Activated naive CD8-positive, alpha-beta T cell treated with anti-CD3 and anti-CD28 coated beads, Interleukin-2, amount 50 U/mL, for 24 hours (primary cell): ENCODE measurements at regions not wholly inside any gene's neighbourhood (a gene's known extent, or its start where the extent isn't known, plus 50 kb on each side); places are given as distances from the start of the nearest gene placed in this dataset.

ENCODE experiments used
- ATAC-seq: fragments of 150-1000 bp; cut with Tn5 transposase; one replicate; pipeline ENCODE4 v1.10.0; 2021
- DNase-seq: peaks from one replicate; pipeline ENCODE4 v3.0.0; 2021
- H3K27ac Mint-ChIP-seq: one replicate; pipeline ENCODE4 v1.8.0; 2021; ENCODE audit warnings: mild to moderate bottlenecking, mixed read lengths
- H3K27me3 Mint-ChIP-seq: one replicate; pipeline ENCODE4 v1.8.0; 2021; ENCODE audit warnings: mixed read lengths
- H3K36me3 Mint-ChIP-seq: one replicate; pipeline ENCODE4 v1.8.0; 2021; ENCODE audit warnings: low read depth, mixed read lengths
- H3K4me1 Mint-ChIP-seq: one replicate; pipeline ENCODE4 v1.8.0; 2021; ENCODE audit warnings: mixed read lengths
- H3K4me3 Mint-ChIP-seq: one replicate; pipeline ENCODE4 v1.8.0; 2021; ENCODE audit warnings: mild to moderate bottlenecking, moderate library complexity, mixed read lengths
- H3K9me3 Mint-ChIP-seq: one replicate; pipeline ENCODE4 v1.8.0; 2021; ENCODE audit warnings: mixed read lengths

- H3K4me3 Mint-ChIP-seq: no peak overlapping the region
- peak overlapping the region; percentile 21 for H3K27ac Mint-ChIP-seq
- H3K27me3 Mint-ChIP-seq: no peaks in the 10 kb centered on the region
- ATAC-seq (peak; percentile 81), DNase-seq (no peak)
- peaks cover 1% of the 10 kb centered on the region for H3K36me3 Mint-ChIP-seq
- H3K9me3 Mint-ChIP-seq: peaks cover 12% of the 10 kb centered on the region
- peaks cover 17% of the 10 kb centered on the region for H3K4me1 Mint-ChIP-seq
Measured at GRCh38 chr3:102129760-102130608, 280.7 kb downstream of the NFKBIZ start.

GRCh38 chr3:102132370-102132769 is 283.1 kb downstream of the NFKBIZ start:
- H3K27me3 Mint-ChIP-seq: no peaks in the 10 kb centered on the region
- peaks cover 23% of the 10 kb centered on the region for H3K4me1 Mint-ChIP-seq
- H3K36me3 Mint-ChIP-seq: peaks cover 1% of the 10 kb centered on the region
- H3K27ac Mint-ChIP-seq: no peak overlapping the region
- H3K9me3 Mint-ChIP-seq: peaks cover 4% of the 10 kb centered on the region
- no peak overlapping the region for H3K4me3 Mint-ChIP-seq
- ATAC-seq (no peak), DNase-seq (no peak)

GRCh38 chr3:102133376-102133775 is 284.1 kb downstream of the NFKBIZ start:
- DNase-seq (no peak), ATAC-seq (no peak)
- Mint-ChIP-seq H3K27me3 (no peaks in the 10 kb centered on the region), H3K9me3 (peaks cover 4% of the 10 kb centered on the region), H3K27ac (no peak overlapping the region), H3K4me1 (peaks cover 23% of the 10 kb centered on the region), H3K4me3 (no peak overlapping the region), H3K36me3 (peaks cover 1% of the 10 kb centered on the region)

GRCh38 chr3:102135316-102135715 is 286.0 kb downstream of the NFKBIZ start:
- Mint-ChIP-seq H3K9me3 (peaks cover 4% of the 10 kb centered on the region), H3K27me3 (peaks cover 2% of the 10 kb centered on the region), H3K27ac (no peak overlapping the region), H3K4me3 (no peak overlapping the region), H3K36me3 (no peaks in the 10 kb centered on the region), H3K4me1 (peaks cover 13% of the 10 kb centered on the region)
- DNase-seq (no peak), ATAC-seq (no peak)

- no peak for DNase-seq
- peaks cover 4% of the 10 kb centered on the region for H3K9me3 Mint-ChIP-seq
- no peaks in the 10 kb centered on the region for H3K36me3 Mint-ChIP-seq
- peaks cover 2% of the 10 kb centered on the region for H3K27me3 Mint-ChIP-seq
- H3K27ac Mint-ChIP-seq: no peak overlapping the region
- peaks cover 6% of the 10 kb centered on the region for H3K4me1 Mint-ChIP-seq
- no peak overlapping the region for H3K4me3 Mint-ChIP-seq
- ATAC-seq: no peak
Measured at GRCh38 chr3:102136183-102136582, 286.9 kb downstream of the NFKBIZ start.

GRCh38 chr3:102140116-102140515 is 290.8 kb downstream of the NFKBIZ start:
- Mint-ChIP-seq H3K27me3 (peaks cover 8% of the 10 kb centered on the region), H3K4me1 (peaks cover 7% of the 10 kb centered on the region), H3K4me3 (no peak overlapping the region), H3K36me3 (no peaks in the 10 kb centered on the region), H3K9me3 (no peaks in the 10 kb centered on the region), H3K27ac (no peak overlapping the region)
- ATAC-seq (no peak), DNase-seq (no peak)

GRCh38 chr3:102141096-102141927 is 292.0 kb downstream of the NFKBIZ start:
- no peak overlapping the region for H3K27ac Mint-ChIP-seq
- H3K36me3 Mint-ChIP-seq: no peaks in the 10 kb centered on the region
- no peak overlapping the region for H3K4me3 Mint-ChIP-seq
- DNase-seq (no peak), ATAC-seq (no peak)
- peaks cover 10% of the 10 kb centered on the region for H3K27me3 Mint-ChIP-seq
- peaks cover 2% of the 10 kb centered on the region for H3K4me1 Mint-ChIP-seq
- no peaks in the 10 kb centered on the region for H3K9me3 Mint-ChIP-seq

GRCh38 chr3:102141928-102142239 is 292.6 kb downstream of the NFKBIZ start:
- Mint-ChIP-seq H3K4me1 (peaks cover 2% of the 10 kb centered on the region), H3K27ac (no peak overlapping the region), H3K27me3 (peaks cover 10% of the 10 kb centered on the region), H3K4me3 (no peak overlapping the region), H3K9me3 (no peaks in the 10 kb centered on the region), H3K36me3 (no peaks in the 10 kb centered on the region)
- no peak for ATAC-seq
- no peak for DNase-seq

GRCh38 chr3:102142379-102143060 is 292.3 kb upstream of the ZPLD1 start:
- H3K36me3 Mint-ChIP-seq: no peaks in the 10 kb centered on the region
- H3K27ac Mint-ChIP-seq: no peak overlapping the region
- DNase-seq (no peak), ATAC-seq (no peak)
- H3K27me3 Mint-ChIP-seq: peaks cover 10% of the 10 kb centered on the region
- peaks cover under 1% of the 10 kb centered on the region for H3K9me3 Mint-ChIP-seq
- no peak overlapping the region for H3K4me3 Mint-ChIP-seq
- peaks cover 2% of the 10 kb centered on the region for H3K4me1 Mint-ChIP-seq

GRCh38 chr3:102143536-102143935 is 291.3 kb upstream of the ZPLD1 start:
- Mint-ChIP-seq H3K27ac (no peak overlapping the region), H3K9me3 (peaks cover 10% of the 10 kb centered on the region), H3K36me3 (no peaks in the 10 kb centered on the region), H3K4me3 (no peak overlapping the region), H3K27me3 (peaks cover 10% of the 10 kb centered on the region), H3K4me1 (peaks cover 2% of the 10 kb centered on the region)
- DNase-seq (no peak), ATAC-seq (no peak)

- Mint-ChIP-seq H3K27ac (no peak overlapping the region), H3K9me3 (peaks cover 12% of the 10 kb centered on the region), H3K27me3 (peaks cover 10% of the 10 kb centered on the region), H3K4me3 (no peak overlapping the region), H3K36me3 (no peaks in the 10 kb centered on the region), H3K4me1 (peaks cover 2% of the 10 kb centered on the region)
- ATAC-seq (no peak), DNase-seq (no peak)
Measured at GRCh38 chr3:102144063-102144462, 290.8 kb upstream of the ZPLD1 start.

GRCh38 chr3:102148598-102149337 is 286.0 kb upstream of the ZPLD1 start:
- Mint-ChIP-seq H3K27me3 (peaks cover 2% of the 10 kb centered on the region), H3K9me3 (peaks cover 56% of the 10 kb centered on the region), H3K36me3 (peaks cover 9% of the 10 kb centered on the region), H3K4me3 (no peak overlapping the region), H3K27ac (no peak overlapping the region), H3K4me1 (peaks cover 24% of the 10 kb centered on the region)
- ATAC-seq (no peak), DNase-seq (no peak)

- H3K36me3 Mint-ChIP-seq: peaks cover 9% of the 10 kb centered on the region
- peaks cover 33% of the 10 kb centered on the region for H3K4me1 Mint-ChIP-seq
- H3K9me3 Mint-ChIP-seq: peaks cover 58% of the 10 kb centered on the region
- no peak overlapping the region for H3K27ac Mint-ChIP-seq
- peaks cover 2% of the 10 kb centered on the region for H3K27me3 Mint-ChIP-seq
- ATAC-seq (no peak), DNase-seq (no peak)
- H3K4me3 Mint-ChIP-seq: no peak overlapping the region
Measured at GRCh38 chr3:102151935-102152334, 282.9 kb upstream of the ZPLD1 start.

GRCh38 chr3:102156426-102156825 is 278.4 kb upstream of the ZPLD1 start:
- H3K9me3 Mint-ChIP-seq: peaks cover 24% of the 10 kb centered on the region
- no peak overlapping the region for H3K4me3 Mint-ChIP-seq
- no peak overlapping the region for H3K27ac Mint-ChIP-seq
- DNase-seq: no peak
- no peak for ATAC-seq
- H3K36me3 Mint-ChIP-seq: peaks cover 4% of the 10 kb centered on the region
- peaks cover 2% of the 10 kb centered on the region for H3K27me3 Mint-ChIP-seq
- peaks cover 38% of the 10 kb centered on the region for H3K4me1 Mint-ChIP-seq
